ENCODE measurements at regions not wholly inside any gene's neighbourhood (a gene's known extent, or its start where the extent isn't known, plus 50 kb on each side); places are given as distances from the start of the nearest gene placed in this dataset.

- TF ChIP-seq, protein P1, sequence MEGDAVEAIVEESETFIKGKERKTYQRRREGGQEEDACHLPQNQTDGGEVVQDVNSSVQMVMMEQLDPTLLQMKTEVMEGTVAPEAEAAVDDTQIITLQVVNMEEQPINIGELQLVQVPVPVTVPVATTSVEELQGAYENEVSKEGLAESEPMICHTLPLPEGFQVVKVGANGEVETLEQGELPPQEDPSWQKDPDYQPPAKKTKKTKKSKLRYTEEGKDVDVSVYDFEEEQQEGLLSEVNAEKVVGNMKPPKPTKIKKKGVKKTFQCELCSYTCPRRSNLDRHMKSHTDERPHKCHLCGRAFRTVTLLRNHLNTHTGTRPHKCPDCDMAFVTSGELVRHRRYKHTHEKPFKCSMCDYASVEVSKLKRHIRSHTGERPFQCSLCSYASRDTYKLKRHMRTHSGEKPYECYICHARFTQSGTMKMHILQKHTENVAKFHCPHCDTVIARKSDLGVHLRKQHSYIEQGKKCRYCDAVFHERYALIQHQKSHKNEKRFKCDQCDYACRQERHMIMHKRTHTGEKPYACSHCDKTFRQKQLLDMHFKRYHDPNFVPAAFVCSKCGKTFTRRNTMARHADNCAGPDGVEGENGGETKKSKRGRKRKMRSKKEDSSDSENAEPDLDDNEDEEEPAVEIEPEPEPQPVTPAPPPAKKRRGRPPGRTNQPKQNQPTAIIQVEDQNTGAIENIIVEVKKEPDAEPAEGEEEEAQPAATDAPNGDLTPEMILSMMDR (IDR thresholded peaks at IDR 0.05), result no peak
- TF ChIP-seq POLR2A (IDR thresholded peaks at IDR 0.05), result no peak
Measured at GRCh38 chr14:37711356-37711830, 116.0 kb downstream of the TTC6 start.
